Panc1 (cell line): ENCODE measurements at regions not wholly inside any gene's neighbourhood (a gene's known extent, or its start where the extent isn't known, plus 50 kb on each side); places are given as distances from the start of the nearest gene placed in this dataset.

Source experiments
- CTCF ChIP-seq: fragments of 450-650 bp; IDR thresholded peaks from 2 replicates; pipeline ENCODE4 v1.5.1; 2017; ENCODE audit warnings: mild to moderate bottlenecking
- POLR2AphosphoS5 ChIP-seq: IDR thresholded peaks from 2 replicates; pipeline ENCODE4 v1.6.1; 2012; ENCODE audit warnings: mild to moderate bottlenecking, low read depth, low read length, moderate library complexity
- SIN3A ChIP-seq: IDR thresholded peaks from 2 replicates; pipeline ENCODE4 v1.6.1; 2012; ENCODE audit warnings: low read depth, mild to moderate bottlenecking, low read length, moderate library complexity, borderline replicate concordance; ENCODE audit not compliant: insufficient read depth
- TCF7L2 ChIP-seq: IDR thresholded peaks from 2 replicates; pipeline ENCODE4 v1.6.1; 2011; ENCODE audit warnings: mild to moderate bottlenecking, low read depth, low read length, inconsistent platforms

GRCh38 chr22:25360411-25360810, 141.0 kb downstream of the CRYBB2 start:
- TF ChIP-seq SIN3A (no peak), CTCF (no peak), POLR2AphosphoS5 (no peak), TCF7L2 (no peak)
